Mesenchymal stem cell (in vitro differentiated cells and primary cell): ENCODE measurements at regions not wholly inside any gene's neighbourhood (a gene's known extent, or its start where the extent isn't known, plus 50 kb on each side); places are given as distances from the start of the nearest gene placed in this dataset.

Experiments used
- DNase-seq: peaks from one replicate; pipeline ENCODE4 v3.0.0-alpha.2; 2013
- H2AFZ ChIP-seq: one replicate; pipeline ENCODE4 v1.6.1; 2013; ENCODE audit warnings: low read depth, mild to moderate bottlenecking, control low read depth, inconsistent platforms, low read length, moderate library complexity
- H2AK5ac ChIP-seq: 2 replicates; pipeline ENCODE4 v1.6.1; 2013; ENCODE audit warnings: low read length, moderate library complexity, mild to moderate bottlenecking, inconsistent platforms; ENCODE audit not compliant: severe bottlenecking
- H2BK120ac ChIP-seq: one replicate; pipeline ENCODE4 v1.6.1; 2013; ENCODE audit warnings: low read depth, mild to moderate bottlenecking, inconsistent platforms, low read length, moderate library complexity
- H2BK12ac ChIP-seq, 2 experiments: one replicate each; pipeline ENCODE4 v1.6.1; 2013; ENCODE audit warnings: inconsistent platforms in 2 of 2, low read length in 2 of 2, mild to moderate bottlenecking in 2 of 2, moderate library complexity in 2 of 2, control low read depth in 1 of 2
- H2BK15ac ChIP-seq: one replicate; pipeline ENCODE4 v1.6.1; 2013; ENCODE audit warnings: mild to moderate bottlenecking, low read depth, inconsistent platforms; ENCODE audit not compliant: poor library complexity, severe bottlenecking
- H2BK5ac ChIP-seq: 2 replicates; pipeline ENCODE4 v1.6.1; 2013; ENCODE audit warnings: low read depth, mild to moderate bottlenecking, low read length, control low read depth, inconsistent platforms; ENCODE audit not compliant: poor library complexity, severe bottlenecking
- H3K14ac ChIP-seq, 2 experiments: one replicate each; pipeline ENCODE4 v1.6.1; 2013; ENCODE audit warnings: inconsistent platforms in 2 of 2, low read length in 2 of 2, control low read depth in 1 of 2, mild to moderate bottlenecking in 1 of 2, moderate library complexity in 1 of 2
- H3K18ac ChIP-seq, 2 experiments: one replicate each; pipeline ENCODE4 v1.6.1; 2013; ENCODE audit warnings: inconsistent platforms in 2 of 2, low read length in 2 of 2, control low read depth in 1 of 2, low read depth in 1 of 2, mild to moderate bottlenecking in 1 of 2
- H3K23ac ChIP-seq, 2 experiments: one replicate each; pipeline ENCODE4 v1.6.1; 2013; ENCODE audit warnings: inconsistent platforms in 2 of 2, low read length in 2 of 2, mild to moderate bottlenecking in 2 of 2, moderate library complexity in 2 of 2, control low read depth in 1 of 2
- H3K27ac ChIP-seq: 2 replicates; pipeline ENCODE4 v1.5.1; 2013; ENCODE audit warnings: mild to moderate bottlenecking, moderate library complexity, low read length, control low read depth, inconsistent platforms; ENCODE audit not compliant: poor library complexity, severe bottlenecking
- H3K27me3 ChIP-seq, 2 experiments: 2 replicates each; pipeline versions ENCODE4 v1.6.1 to v1.7.0; 2013; ENCODE audit warnings: low read length in 2 of 2, mild to moderate bottlenecking in 2 of 2, moderate library complexity in 2 of 2, control low read depth in 1 of 2, inconsistent platforms in 1 of 2; ENCODE audit not compliant: control insufficient read depth in 1 of 2, insufficient read depth in 1 of 2
- H3K36me3 ChIP-seq, 2 experiments: 2 replicates each; pipeline versions ENCODE4 v1.6.1 to v1.7.0; 2013; ENCODE audit warnings: low read length in 2 of 2, control low read depth in 1 of 2, inconsistent platforms in 1 of 2, low read depth in 1 of 2, mild to moderate bottlenecking in 1 of 2; ENCODE audit not compliant: insufficient read depth in 2 of 2, control insufficient read depth in 1 of 2
- H3K4ac ChIP-seq, 2 experiments: one replicate each; pipeline ENCODE4 v1.6.1; 2013; ENCODE audit warnings: inconsistent platforms in 2 of 2, low read length in 2 of 2, mild to moderate bottlenecking in 2 of 2, moderate library complexity in 2 of 2, control low read depth in 1 of 2, low read depth in 1 of 2
- H3K4me1 ChIP-seq: 2 replicates; pipeline ENCODE4 v1.6.1; 2013; ENCODE audit warnings: low read depth, low read length, control low read depth; ENCODE audit not compliant: control insufficient read depth, insufficient read depth
- H3K4me2 ChIP-seq: 2 replicates; pipeline ENCODE4 v1.6.1; 2013; ENCODE audit warnings: low read length, mild to moderate bottlenecking, inconsistent platforms; ENCODE audit not compliant: poor library complexity, severe bottlenecking
- H3K4me3 ChIP-seq, 2 experiments: 2 replicates each; pipeline versions ENCODE4 v1.5.1 to v1.7.0; 2013; ENCODE audit warnings: low read length in 2 of 2, mild to moderate bottlenecking in 2 of 2, control low read depth in 1 of 2, low read depth in 1 of 2; ENCODE audit not compliant: insufficient read depth in 1 of 2
- H3K79me1 ChIP-seq: replicated peaks from 2 replicates; pipeline ENCODE4 v1.6.1; 2013; ENCODE audit warnings: mild to moderate bottlenecking, control low read depth, low read length, inconsistent platforms; ENCODE audit not compliant: poor library complexity, severe bottlenecking
- H3K9ac ChIP-seq: 2 replicates; pipeline ENCODE4 v1.7.0; 2013; ENCODE audit warnings: mild to moderate bottlenecking, low read length, moderate library complexity
- H3K9me3 ChIP-seq: 2 replicates; pipeline ENCODE4 v1.7.0; 2013; ENCODE audit warnings: mild to moderate bottlenecking, low read length; ENCODE audit not compliant: control insufficient read depth
- H4K8ac ChIP-seq: one replicate; pipeline ENCODE4 v1.6.1; 2013; ENCODE audit warnings: inconsistent platforms, mild to moderate bottlenecking, low read length, moderate library complexity
- H4K91ac ChIP-seq: one replicate; pipeline ENCODE4 v1.6.1; 2013; ENCODE audit warnings: mild to moderate bottlenecking, low read length, inconsistent platforms
- WGBS: methylation state at CpG from one replicate; pipeline ENCODE4 v1.1.7; 2013; ENCODE audit warnings: mixed read lengths; 5-methylcytosine and 5-hydroxymethylcytosine counted together

GRCh38 chr18:69109686-69110085 is 291.0 kb upstream of the DOK6 start:
- Histone ChIP-seq H3K27ac (no peak overlapping the region), H2AFZ (no peak overlapping the region), H4K91ac (no peak overlapping the region), H2BK120ac (no peak overlapping the region), H3K23ac (no peak overlapping the region), H2AK5ac (no peak overlapping the region), H3K4me3 (no peak overlapping the region), H3K18ac (no peak overlapping the region), H3K4me2 (no peak overlapping the region), H3K4ac (no peak overlapping the region), H4K8ac (no peak overlapping the region), H3K9me3 (no peaks in the 10 kb centered on the region), H3K36me3 (no peaks in the 10 kb centered on the region), H3K27me3 (no peaks in the 10 kb centered on the region), H3K9ac (no peak overlapping the region), H2BK5ac (no peak overlapping the region), H3K14ac (no peak overlapping the region), H3K79me1 (no peaks in the 10 kb centered on the region), H2BK15ac (no peak overlapping the region), H3K4me1 (peaks cover 3% of the 10 kb centered on the region), H2BK12ac (no peak overlapping the region)
- no CpG with 5 or more reads among the region's 2 CpGs for WGBS
- no peak for DNase-seq

DNA sequence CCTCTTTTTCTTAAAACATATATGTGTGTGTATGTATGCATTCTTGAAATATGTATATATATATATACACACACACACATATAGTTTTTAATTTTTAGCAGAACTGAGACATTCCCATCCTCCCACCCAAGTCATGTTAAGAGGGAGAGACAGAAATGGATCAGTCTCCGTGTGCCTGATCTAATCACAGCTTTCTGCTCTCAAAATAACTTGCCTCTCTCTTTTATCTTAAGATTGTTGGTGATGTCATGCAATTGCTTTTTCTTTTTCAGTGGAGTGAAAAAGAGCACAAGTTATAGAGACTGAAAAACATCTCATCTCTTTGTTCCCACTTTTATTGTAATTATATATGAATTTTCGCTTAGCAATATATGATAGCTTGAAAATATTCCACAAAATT is 279.9 kb upstream of the DOK6 start:
- Histone ChIP-seq H3K4me1 (no peaks in the 10 kb centered on the region), H3K14ac (no peak overlapping the region), H3K9ac (no peak overlapping the region), H3K36me3 (no peaks in the 10 kb centered on the region), H4K8ac (no peak overlapping the region), H3K9me3 (no peaks in the 10 kb centered on the region), H3K4me3 (no peak overlapping the region), H2BK5ac (no peak overlapping the region), H2AFZ (no peak overlapping the region), H3K27ac (no peak overlapping the region), H4K91ac (no peak overlapping the region), H3K4ac (no peak overlapping the region), H2BK12ac (no peak overlapping the region), H2BK120ac (no peak overlapping the region), H3K23ac (no peak overlapping the region), H3K79me1 (no peaks in the 10 kb centered on the region), H2AK5ac (no peak overlapping the region), H3K18ac (no peak overlapping the region), H3K4me2 (no peak overlapping the region), H3K27me3 (no peaks in the 10 kb centered on the region), H2BK15ac (no peak overlapping the region)
- no peak for DNase-seq
- no CpG with 5 or more reads among the region's 2 CpGs for WGBS

GRCh38 chr18:69123421-69123820 is 277.3 kb upstream of the DOK6 start:
- H2AK5ac ChIP-seq: no peak overlapping the region
- no peak overlapping the region for H2BK120ac ChIP-seq
- H3K9me3 ChIP-seq: no peaks in the 10 kb centered on the region
- no peak overlapping the region for H3K9ac ChIP-seq
- H3K14ac ChIP-seq: no peak overlapping the region
- H3K4me1 ChIP-seq: no peaks in the 10 kb centered on the region
- no peak overlapping the region for H3K4me2 ChIP-seq
- no peaks in the 10 kb centered on the region for H3K79me1 ChIP-seq
- no peak overlapping the region for H3K23ac ChIP-seq
- H3K18ac ChIP-seq: no peak overlapping the region
- no peak overlapping the region for H2BK15ac ChIP-seq
- H2BK12ac ChIP-seq: no peak overlapping the region
- no peaks in the 10 kb centered on the region for H3K27me3 ChIP-seq
- no peak overlapping the region for H4K91ac ChIP-seq
- no peak overlapping the region for H3K4me3 ChIP-seq
- no peak overlapping the region for H2BK5ac ChIP-seq
- no peak overlapping the region for H4K8ac ChIP-seq
- no peak overlapping the region for H3K4ac ChIP-seq
- DNase-seq: no peak
- H3K36me3 ChIP-seq: no peaks in the 10 kb centered on the region
- H2AFZ ChIP-seq: no peak overlapping the region
- WGBS: no CpG with 5 or more reads among the region's 1 CpG
- no peak overlapping the region for H3K27ac ChIP-seq

GRCh38 chr18:69127873-69128500 is 272.7 kb upstream of the DOK6 start:
- H2BK12ac ChIP-seq: no peak overlapping the region
- no peak overlapping the region for H3K18ac ChIP-seq
- no peak overlapping the region for H4K8ac ChIP-seq
- no peaks in the 10 kb centered on the region for H3K4me1 ChIP-seq
- 65% methylated on average over 2 of the region's 3 CpGs for WGBS
- no peaks in the 10 kb centered on the region for H3K36me3 ChIP-seq
- H3K4ac ChIP-seq: no peak overlapping the region
- no peak overlapping the region for H2BK5ac ChIP-seq
- H3K27ac ChIP-seq: no peak overlapping the region
- no peak overlapping the region for H2AK5ac ChIP-seq
- no peak overlapping the region for H3K23ac ChIP-seq
- no peak overlapping the region for H3K4me2 ChIP-seq
- H2BK15ac ChIP-seq: no peak overlapping the region
- H3K14ac ChIP-seq: no peak overlapping the region
- H3K79me1 ChIP-seq: no peaks in the 10 kb centered on the region
- H4K91ac ChIP-seq: no peak overlapping the region
- DNase-seq: no peak
- H2AFZ ChIP-seq: no peak overlapping the region
- H2BK120ac ChIP-seq: no peak overlapping the region
- H3K27me3 ChIP-seq: no peaks in the 10 kb centered on the region
- H3K4me3 ChIP-seq: no peak overlapping the region
- peaks cover 9% of the 10 kb centered on the region for H3K9me3 ChIP-seq
- no peak overlapping the region for H3K9ac ChIP-seq
